ENCODE measurements at regions not wholly inside any gene's neighbourhood (a gene's known extent, or its start where the extent isn't known, plus 50 kb on each side); places are given as distances from the start of the nearest gene placed in this dataset.

DNA sequence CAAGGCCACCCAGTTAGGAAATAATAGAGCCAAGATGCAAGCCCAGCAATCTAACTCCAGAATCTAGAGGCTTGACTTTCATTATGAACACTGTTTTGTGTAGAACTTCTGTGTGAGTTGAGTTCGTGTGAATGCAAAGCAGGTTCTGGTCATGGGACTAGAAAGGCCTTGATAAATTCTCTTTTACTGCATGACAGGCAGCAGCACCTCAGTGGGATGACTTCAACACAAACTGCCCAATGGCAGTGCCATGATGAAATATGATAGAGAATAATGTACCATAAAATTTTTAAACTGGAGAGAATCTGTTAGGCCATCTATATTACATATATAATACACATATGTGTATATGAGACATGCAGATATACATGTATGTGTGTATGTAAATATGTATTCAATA lies 214.5 kb downstream of the KLF5 start:
- Mint-ChIP-seq H3K4me1 (ENCODE audit: unreplicated experiment) (peaks cover 6% of the 10 kb centered on the region), H3K27me3 (no peaks in the 10 kb centered on the region), H3K36me3 (peaks cover 12% of the 10 kb centered on the region), H3K27ac (no peak overlapping the region), H3K9me3 (peaks cover 16% of the 10 kb centered on the region), H3K4me3 (no peak overlapping the region)
- TF ChIP-seq, protein P1, sequence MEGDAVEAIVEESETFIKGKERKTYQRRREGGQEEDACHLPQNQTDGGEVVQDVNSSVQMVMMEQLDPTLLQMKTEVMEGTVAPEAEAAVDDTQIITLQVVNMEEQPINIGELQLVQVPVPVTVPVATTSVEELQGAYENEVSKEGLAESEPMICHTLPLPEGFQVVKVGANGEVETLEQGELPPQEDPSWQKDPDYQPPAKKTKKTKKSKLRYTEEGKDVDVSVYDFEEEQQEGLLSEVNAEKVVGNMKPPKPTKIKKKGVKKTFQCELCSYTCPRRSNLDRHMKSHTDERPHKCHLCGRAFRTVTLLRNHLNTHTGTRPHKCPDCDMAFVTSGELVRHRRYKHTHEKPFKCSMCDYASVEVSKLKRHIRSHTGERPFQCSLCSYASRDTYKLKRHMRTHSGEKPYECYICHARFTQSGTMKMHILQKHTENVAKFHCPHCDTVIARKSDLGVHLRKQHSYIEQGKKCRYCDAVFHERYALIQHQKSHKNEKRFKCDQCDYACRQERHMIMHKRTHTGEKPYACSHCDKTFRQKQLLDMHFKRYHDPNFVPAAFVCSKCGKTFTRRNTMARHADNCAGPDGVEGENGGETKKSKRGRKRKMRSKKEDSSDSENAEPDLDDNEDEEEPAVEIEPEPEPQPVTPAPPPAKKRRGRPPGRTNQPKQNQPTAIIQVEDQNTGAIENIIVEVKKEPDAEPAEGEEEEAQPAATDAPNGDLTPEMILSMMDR (conservative IDR thresholded peaks at IDR 0.05): no peak
- no peak for DNase-seq (ENCODE audit: extremely low spot score, unreplicated experiment)

DNA sequence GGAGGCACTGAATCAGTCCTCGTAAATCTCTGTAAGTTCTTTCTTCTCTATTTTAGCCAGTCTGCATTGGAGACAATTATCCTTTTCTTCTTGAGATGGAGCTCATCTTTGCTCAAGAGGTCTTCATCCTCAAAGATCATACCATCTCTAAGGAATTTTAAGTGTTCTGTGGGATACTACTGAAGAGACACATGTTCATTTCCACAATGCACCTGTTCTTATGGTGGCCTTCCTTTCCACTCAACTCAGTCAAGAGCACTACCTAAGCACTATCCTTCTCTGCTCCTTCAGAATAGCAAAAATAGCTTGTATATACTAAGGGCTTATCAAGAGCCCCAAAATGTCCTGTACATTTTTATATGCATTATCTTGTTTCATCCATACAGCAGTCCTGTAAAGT lies 214.0 kb downstream of the KLF5 start:
- Mint-ChIP-seq H3K9me3 (peaks cover 16% of the 10 kb centered on the region), H3K27me3 (no peaks in the 10 kb centered on the region), H3K4me1 (ENCODE audit: unreplicated experiment) (peaks cover 6% of the 10 kb centered on the region), H3K4me3 (no peak overlapping the region), H3K36me3 (peaks cover 12% of the 10 kb centered on the region), H3K27ac (no peak overlapping the region)
- no peak for DNase-seq (ENCODE audit: extremely low spot score, unreplicated experiment)
- TF ChIP-seq, protein P1 (conservative IDR thresholded peaks at IDR 0.05): no peak

DNA sequence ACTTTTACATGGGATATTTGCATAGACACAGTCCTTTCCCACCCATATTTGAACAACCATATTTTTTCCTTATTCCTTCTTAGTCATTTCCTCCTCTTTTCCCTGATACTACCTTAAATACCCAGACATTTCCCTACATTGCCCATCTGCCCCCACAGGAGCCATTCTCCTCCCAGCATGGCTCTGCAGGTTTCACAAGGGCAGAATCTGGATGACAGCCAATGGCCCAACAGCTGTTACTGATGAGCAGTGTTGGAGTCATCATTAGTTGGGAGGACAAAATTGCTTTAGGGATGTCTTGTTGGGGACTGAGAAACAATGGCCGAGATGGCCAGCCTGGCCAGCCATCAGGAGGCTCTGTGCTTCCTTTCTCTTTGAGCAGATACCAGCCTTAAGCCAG lies 209.5 kb downstream of the KLF5 start:
- Mint-ChIP-seq H3K4me3 (no peak overlapping the region), H3K27me3 (no peaks in the 10 kb centered on the region), H3K36me3 (peaks cover 5% of the 10 kb centered on the region), H3K4me1 (ENCODE audit: unreplicated experiment) (no peaks in the 10 kb centered on the region), H3K9me3 (peaks cover 16% of the 10 kb centered on the region), H3K27ac (no peak overlapping the region)
- TF ChIP-seq, protein P1 (conservative IDR thresholded peaks at IDR 0.05): no peak
- DNase-seq (ENCODE audit: extremely low spot score, unreplicated experiment): no peak

DNA sequence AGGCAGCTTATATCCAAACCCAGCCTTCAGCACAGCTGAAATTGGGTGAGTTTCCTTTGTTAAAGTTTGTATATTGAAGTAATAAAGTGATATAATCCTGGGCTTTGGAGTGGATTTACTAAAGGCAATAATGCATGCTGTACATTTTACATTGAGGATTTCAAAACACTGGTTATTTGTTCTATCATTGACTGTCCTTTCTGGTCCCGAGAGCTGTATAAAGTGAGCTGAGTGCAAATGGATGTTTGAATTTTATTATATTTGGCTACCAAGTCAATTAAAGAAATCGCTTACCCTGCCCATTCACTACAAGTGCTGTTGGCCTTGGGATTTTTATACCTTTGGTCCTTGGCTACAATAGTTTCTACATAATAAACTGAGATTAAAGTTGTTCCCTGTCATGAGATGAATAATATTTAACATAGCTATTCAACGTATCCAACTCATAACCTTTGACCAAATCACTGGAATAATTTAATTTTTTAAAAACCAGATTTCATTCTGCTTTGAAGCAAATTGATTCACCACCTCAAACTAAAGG lies 207.9 kb downstream of the KLF5 start:
- Mint-ChIP-seq H3K9me3 (peaks cover 16% of the 10 kb centered on the region), H3K36me3 (peaks cover 5% of the 10 kb centered on the region), H3K4me3 (no peak overlapping the region), H3K27ac (no peak overlapping the region), H3K27me3 (no peaks in the 10 kb centered on the region), H3K4me1 (ENCODE audit: unreplicated experiment) (no peaks in the 10 kb centered on the region)
- TF ChIP-seq, protein P1 (conservative IDR thresholded peaks at IDR 0.05): no peak
- no peak for DNase-seq (ENCODE audit: extremely low spot score, unreplicated experiment)

DNA sequence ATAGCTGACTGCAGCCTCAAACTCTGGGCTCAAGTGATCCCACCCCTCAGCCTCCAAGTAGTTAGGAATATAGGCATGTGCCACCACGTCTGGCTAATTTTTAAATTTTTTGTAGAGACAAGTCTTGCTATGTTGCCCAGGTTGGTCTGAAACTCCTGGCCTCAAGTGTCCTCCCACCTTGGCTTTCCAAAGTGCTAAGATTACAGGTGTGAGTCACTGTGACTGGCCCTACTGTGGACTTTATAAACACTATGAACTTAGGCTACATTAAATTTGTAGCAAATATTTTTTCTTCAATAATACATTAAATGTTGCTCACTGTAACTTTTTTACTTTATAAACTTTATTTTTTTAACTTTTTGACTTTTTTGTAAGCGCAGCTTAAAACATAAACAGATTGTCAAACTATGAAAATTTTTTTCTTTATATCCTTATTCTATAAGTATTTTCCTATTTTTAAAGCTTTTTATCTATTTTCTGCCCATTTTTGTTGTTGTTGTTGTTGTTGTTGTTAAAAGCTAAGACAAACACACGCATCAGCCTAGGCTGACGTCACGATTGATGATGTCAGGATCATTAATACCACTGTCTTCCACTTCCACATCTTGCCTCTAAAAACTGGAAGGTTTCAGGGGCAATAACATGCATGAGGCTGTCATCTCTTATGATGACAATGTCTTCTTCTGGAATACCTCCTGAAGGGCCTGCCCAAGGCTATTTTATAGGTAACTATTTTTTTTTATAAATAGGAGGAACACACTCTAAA lies 204.2 kb downstream of the KLF5 start:
- Mint-ChIP-seq H3K9me3 (no peaks in the 10 kb centered on the region), H3K4me1 (ENCODE audit: unreplicated experiment) (peaks cover 17% of the 10 kb centered on the region), H3K36me3 (no peaks in the 10 kb centered on the region), H3K27ac (no peak overlapping the region), H3K27me3 (no peaks in the 10 kb centered on the region), H3K4me3 (no peak overlapping the region)
- TF ChIP-seq, protein P1 (conservative IDR thresholded peaks at IDR 0.05): no peak
- DNase-seq (ENCODE audit: extremely low spot score, unreplicated experiment): no peak

All from type B pancreatic cell (in vitro differentiated cells).